ENCODE measurements at regions not wholly inside any gene's neighbourhood (a gene's known extent, or its start where the extent isn't known, plus 50 kb on each side); places are given as distances from the start of the nearest gene placed in this dataset.

DNA sequence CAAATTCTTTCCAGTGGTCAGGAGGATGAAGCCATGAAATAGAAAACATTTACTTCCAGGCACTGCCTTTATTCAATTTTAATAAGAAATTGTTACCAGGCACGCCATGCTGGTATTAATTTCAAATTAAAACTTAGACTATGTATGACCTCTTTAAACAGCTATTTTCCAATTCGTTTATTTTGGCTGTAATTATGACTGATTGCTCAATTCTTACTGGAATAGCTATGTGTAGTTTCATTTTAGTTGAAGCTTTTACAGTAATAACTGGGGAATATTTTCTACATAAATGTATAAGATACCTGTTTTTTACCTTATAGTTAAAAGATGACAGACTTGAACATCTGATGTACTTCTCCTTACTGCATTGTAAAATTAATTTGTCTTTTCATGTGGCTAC lies 480.0 kb upstream of the GOLIM4 start:
- no peaks in the 10 kb centered on the region for H3K36me3 Mint-ChIP-seq (ENCODE audit: low read depth)
- H3K9me3 Mint-ChIP-seq (ENCODE audit: low read depth) = no peaks in the 10 kb centered on the region
- H3K4me1 Mint-ChIP-seq (ENCODE audit: low read depth) = no peaks in the 10 kb centered on the region
- TF ChIP-seq, protein P1, sequence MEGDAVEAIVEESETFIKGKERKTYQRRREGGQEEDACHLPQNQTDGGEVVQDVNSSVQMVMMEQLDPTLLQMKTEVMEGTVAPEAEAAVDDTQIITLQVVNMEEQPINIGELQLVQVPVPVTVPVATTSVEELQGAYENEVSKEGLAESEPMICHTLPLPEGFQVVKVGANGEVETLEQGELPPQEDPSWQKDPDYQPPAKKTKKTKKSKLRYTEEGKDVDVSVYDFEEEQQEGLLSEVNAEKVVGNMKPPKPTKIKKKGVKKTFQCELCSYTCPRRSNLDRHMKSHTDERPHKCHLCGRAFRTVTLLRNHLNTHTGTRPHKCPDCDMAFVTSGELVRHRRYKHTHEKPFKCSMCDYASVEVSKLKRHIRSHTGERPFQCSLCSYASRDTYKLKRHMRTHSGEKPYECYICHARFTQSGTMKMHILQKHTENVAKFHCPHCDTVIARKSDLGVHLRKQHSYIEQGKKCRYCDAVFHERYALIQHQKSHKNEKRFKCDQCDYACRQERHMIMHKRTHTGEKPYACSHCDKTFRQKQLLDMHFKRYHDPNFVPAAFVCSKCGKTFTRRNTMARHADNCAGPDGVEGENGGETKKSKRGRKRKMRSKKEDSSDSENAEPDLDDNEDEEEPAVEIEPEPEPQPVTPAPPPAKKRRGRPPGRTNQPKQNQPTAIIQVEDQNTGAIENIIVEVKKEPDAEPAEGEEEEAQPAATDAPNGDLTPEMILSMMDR (IDR thresholded peaks at IDR 0.05) = no peak
- H3K27me3 Mint-ChIP-seq (ENCODE audit: low read depth) = no peaks in the 10 kb centered on the region
- H3K27ac Mint-ChIP-seq (ENCODE audit: unreplicated experiment) = no peak overlapping the region
- no peak overlapping the region for H3K4me3 Mint-ChIP-seq (ENCODE audit: unreplicated experiment)
- no peak for DNase-seq (ENCODE audit: low spot score)

DNA sequence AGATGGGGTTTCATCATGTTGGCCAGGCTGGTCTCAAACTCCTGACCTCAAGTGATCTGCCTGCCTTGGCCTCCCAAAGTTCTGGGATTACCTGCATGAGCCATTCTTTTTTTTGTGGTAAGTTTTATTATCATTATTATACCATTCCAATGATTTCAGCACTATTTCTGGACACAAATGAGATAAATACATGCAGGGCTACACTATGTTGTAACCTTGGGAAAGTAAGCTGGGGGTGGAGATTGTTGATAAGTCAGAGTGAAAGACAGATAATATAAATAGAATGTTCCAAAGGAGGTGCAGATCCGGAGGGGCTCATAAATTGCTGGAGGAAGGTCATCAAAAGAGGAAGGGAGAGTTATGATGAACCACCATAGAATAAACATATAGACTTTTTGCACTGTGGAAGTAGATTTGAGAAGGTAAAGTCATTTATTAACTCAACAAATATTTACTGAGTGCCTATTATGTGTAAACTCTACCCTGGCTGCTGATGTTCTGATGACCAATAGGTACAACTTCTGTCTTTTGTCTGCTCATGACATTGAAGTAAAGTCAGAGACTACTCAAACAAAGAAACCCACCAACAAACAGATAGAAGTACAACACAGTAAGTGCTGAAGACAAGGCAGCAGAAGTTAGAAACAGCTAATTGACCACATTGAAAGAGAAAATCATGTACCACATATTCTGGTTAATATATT lies 478.9 kb upstream of the GOLIM4 start:
- H3K4me3 Mint-ChIP-seq (ENCODE audit: unreplicated experiment) = no peak overlapping the region
- H3K27ac Mint-ChIP-seq (ENCODE audit: unreplicated experiment) = no peak overlapping the region
- no peaks in the 10 kb centered on the region for H3K9me3 Mint-ChIP-seq (ENCODE audit: low read depth)
- TF ChIP-seq, protein P1 (IDR thresholded peaks at IDR 0.05) = no peak
- no peaks in the 10 kb centered on the region for H3K4me1 Mint-ChIP-seq (ENCODE audit: low read depth)
- DNase-seq (ENCODE audit: low spot score) = no peak
- H3K27me3 Mint-ChIP-seq (ENCODE audit: low read depth) = no peaks in the 10 kb centered on the region
- H3K36me3 Mint-ChIP-seq (ENCODE audit: low read depth) = no peaks in the 10 kb centered on the region

DNA sequence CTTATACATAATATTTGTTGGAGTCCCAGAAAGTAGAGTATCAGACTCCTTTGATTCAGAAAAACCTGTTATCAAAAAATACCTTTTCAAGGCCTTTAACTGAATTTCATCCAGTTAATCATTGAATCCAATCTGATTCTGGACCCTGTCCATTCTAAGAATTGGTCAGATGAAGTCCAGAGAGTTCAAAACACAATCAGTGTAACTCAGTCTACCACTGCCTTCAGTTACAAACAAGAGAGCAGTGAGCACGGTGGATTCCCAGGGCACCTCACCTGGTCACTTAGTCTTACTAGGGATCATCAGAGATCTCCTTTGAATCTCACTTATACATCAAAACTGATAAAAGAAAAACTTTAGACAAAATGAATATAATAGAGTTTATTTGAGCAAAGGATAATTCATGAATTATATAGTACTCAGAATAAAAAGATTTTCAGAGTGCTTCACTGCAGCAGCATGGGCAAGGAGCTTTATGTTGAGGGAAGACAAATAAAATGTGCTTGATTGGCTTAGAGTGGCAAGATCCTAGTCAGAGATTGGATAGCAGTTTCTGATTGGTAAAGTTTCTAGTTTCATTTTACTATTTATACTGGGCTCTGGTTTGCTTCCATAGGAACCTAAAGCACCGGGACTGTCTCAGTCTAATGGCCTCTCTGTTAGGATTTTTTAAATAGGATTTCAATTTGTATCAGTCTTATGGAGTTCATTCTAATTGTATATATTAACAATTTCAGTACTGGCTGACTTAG lies 474.9 kb upstream of the GOLIM4 start:
- Mint-ChIP-seq H3K9me3 (ENCODE audit: low read depth) (no peaks in the 10 kb centered on the region), H3K36me3 (ENCODE audit: low read depth) (no peaks in the 10 kb centered on the region), H3K27me3 (ENCODE audit: low read depth) (no peaks in the 10 kb centered on the region), H3K27ac (ENCODE audit: unreplicated experiment) (no peak overlapping the region), H3K4me3 (ENCODE audit: unreplicated experiment) (no peak overlapping the region), H3K4me1 (ENCODE audit: low read depth) (no peaks in the 10 kb centered on the region)
- TF ChIP-seq, protein P1 (IDR thresholded peaks at IDR 0.05) = no peak
- no peak for DNase-seq (ENCODE audit: low spot score)

DNA sequence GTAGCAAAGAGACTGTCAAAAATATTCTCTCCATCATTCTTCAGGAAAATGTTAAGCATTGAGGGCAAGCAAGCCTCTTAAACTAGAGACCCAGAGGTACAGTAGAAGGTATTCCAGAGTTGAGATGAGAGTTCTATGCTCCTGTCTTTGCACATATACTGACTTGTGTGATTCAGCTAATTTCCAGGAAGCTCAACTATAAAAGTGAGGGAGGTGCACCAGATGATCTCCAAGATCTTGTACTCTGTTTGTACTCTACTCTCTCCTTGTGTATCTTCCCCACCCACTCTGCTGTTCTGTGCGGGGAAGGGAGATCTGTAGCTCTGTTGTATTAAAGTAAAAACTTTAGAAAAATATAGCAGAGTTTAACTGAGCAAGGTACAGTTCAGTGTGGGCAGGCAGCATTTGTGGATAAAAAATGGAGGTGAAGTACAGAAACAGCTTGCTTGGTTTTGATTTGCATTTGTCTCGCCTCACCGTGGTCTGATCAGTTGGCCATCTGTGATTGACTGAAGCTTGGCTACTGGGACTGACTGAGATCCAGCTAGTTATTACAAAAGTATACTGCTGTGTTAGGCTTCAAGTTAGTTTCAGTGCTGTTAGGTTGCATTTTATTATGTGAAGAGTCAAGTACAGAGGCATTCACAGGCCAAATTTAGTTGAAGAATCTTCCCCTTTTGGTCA lies 463.1 kb upstream of the GOLIM4 start:
- Mint-ChIP-seq H3K27me3 (ENCODE audit: low read depth) (no peaks in the 10 kb centered on the region), H3K9me3 (ENCODE audit: low read depth) (no peaks in the 10 kb centered on the region), H3K36me3 (ENCODE audit: low read depth) (no peaks in the 10 kb centered on the region), H3K27ac (ENCODE audit: unreplicated experiment) (no peak overlapping the region), H3K4me1 (ENCODE audit: low read depth) (peaks cover 11% of the 10 kb centered on the region), H3K4me3 (ENCODE audit: unreplicated experiment) (no peak overlapping the region)
- DNase-seq (ENCODE audit: low spot score) = no peak
- TF ChIP-seq, protein P1 (IDR thresholded peaks at IDR 0.05) = no peak

DNA sequence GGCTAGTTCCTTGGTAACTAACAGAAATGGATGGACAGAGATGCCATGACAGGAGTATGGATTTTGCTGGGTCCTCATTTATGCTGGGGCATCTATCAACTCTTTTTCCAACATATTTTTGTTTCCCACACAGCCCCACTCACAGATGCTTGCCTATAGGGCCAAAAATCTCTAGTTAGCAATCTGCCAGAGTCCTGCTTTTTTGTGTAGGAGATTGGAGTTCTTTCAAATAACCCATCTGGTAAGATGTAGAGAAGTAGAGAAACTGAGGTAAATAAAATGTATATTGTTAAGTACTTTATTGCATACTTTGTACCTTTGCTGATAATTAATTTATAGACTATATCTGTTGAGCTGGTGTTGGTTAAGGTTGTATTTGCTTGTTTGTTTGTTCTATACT lies 456.5 kb upstream of the GOLIM4 start:
- TF ChIP-seq, protein P1 (IDR thresholded peaks at IDR 0.05) = no peak
- Mint-ChIP-seq H3K27me3 (ENCODE audit: low read depth) (peaks cover 2% of the 10 kb centered on the region), H3K27ac (ENCODE audit: unreplicated experiment) (no peak overlapping the region)

More for the DNA sequence above, 456.5 kb upstream of the GOLIM4 start:
- Mint-ChIP-seq H3K4me1 (ENCODE audit: low read depth) (peaks cover 11% of the 10 kb centered on the region), H3K9me3 (ENCODE audit: low read depth) (no peaks in the 10 kb centered on the region), H3K36me3 (ENCODE audit: low read depth) (no peaks in the 10 kb centered on the region), H3K4me3 (ENCODE audit: unreplicated experiment) (no peak overlapping the region)
- no peak for DNase-seq (ENCODE audit: low spot score)
